Calu3 (cell line): ENCODE measurements at regions not wholly inside any gene's neighbourhood (a gene's known extent, or its start where the extent isn't known, plus 50 kb on each side); places are given as distances from the start of the nearest gene placed in this dataset.
A peak's percentile ranks its signal among the peaks of the same experiment; 100 is the strongest.
"Not testable (repeated sequence)": the region's sequence is repeated elsewhere in the genome, so short reads cannot be mapped to it uniquely, and the experiment has no call there.

ENCODE experiments used
- BruUV-seq: library from RNA; stranded (reverse); fragments of 400-500 nt; replicated peaks from 2 replicates; lab custom pipeline; 2021; lab: Mats Ljungman, UMichigan
- CTCF ChIA-PET: fragments of 300-600 bp; sonication (Branson Sonifier 250); formaldehyde crosslinking; loops from one replicate; lab custom pipeline; 2022; ENCODE audit warnings: antibody characterized with exemption; lab: Charles Lee
- DNase-seq: peaks from one replicate; pipeline ENCODE4 v3.0.0; 2022
- H3K27ac Mint-ChIP-seq: one replicate; pipeline ENCODE4 v1.8.0; 2022; ENCODE audit warnings: mixed read lengths; ENCODE audit not compliant: unreplicated experiment
- H3K27me3 Mint-ChIP-seq: one replicate; pipeline ENCODE4 v1.8.0; 2022; ENCODE audit warnings: mixed read lengths; ENCODE audit not compliant: unreplicated experiment
- H3K36me3 Mint-ChIP-seq: one replicate; pipeline ENCODE4 v1.8.0; 2022; ENCODE audit warnings: mild to moderate bottlenecking, moderate library complexity, mixed read lengths; ENCODE audit not compliant: insufficient read depth, unreplicated experiment
- H3K4me1 Mint-ChIP-seq: one replicate; pipeline ENCODE4 v1.8.0; 2022; ENCODE audit warnings: mild to moderate bottlenecking, low read depth, mixed read lengths; ENCODE audit not compliant: unreplicated experiment
- H3K4me3 Mint-ChIP-seq: one replicate; pipeline ENCODE4 v1.8.0; 2022; ENCODE audit warnings: mild to moderate bottlenecking, low read depth, moderate library complexity, mixed read lengths; ENCODE audit not compliant: unreplicated experiment
- H3K9me3 Mint-ChIP-seq: one replicate; pipeline ENCODE4 v1.8.0; 2022; ENCODE audit warnings: low read depth, mixed read lengths; ENCODE audit not compliant: unreplicated experiment
- intact Hi-C: fragments of 100-400 bp; cut with micrococcal nuclease; formaldehyde crosslinking; loops from one replicate; pipeline ENCODE4 v1.10.0; 2022; ENCODE audit not compliant: unreplicated experiment
- TF ChIP-seq, protein P1 (sequence below): fragments of 200-600 bp; IDR thresholded peaks from one replicate; pipeline ENCODE4 v1.8.0; 2022; ENCODE audit warnings: antibody characterized with exemption; ENCODE audit not compliant: unreplicated experiment

- peaks cover 31% of the 10 kb centered on the region for H3K4me1 Mint-ChIP-seq
- no TSS peak for BruUV-seq
- no peak overlapping the region for H3K27ac Mint-ChIP-seq
- no peaks in the 10 kb centered on the region for H3K27me3 Mint-ChIP-seq
- no peak overlapping the region for H3K4me3 Mint-ChIP-seq
- no peaks in the 10 kb centered on the region for H3K9me3 Mint-ChIP-seq
- DNase-seq, result no peak
- TF ChIP-seq, protein P1, sequence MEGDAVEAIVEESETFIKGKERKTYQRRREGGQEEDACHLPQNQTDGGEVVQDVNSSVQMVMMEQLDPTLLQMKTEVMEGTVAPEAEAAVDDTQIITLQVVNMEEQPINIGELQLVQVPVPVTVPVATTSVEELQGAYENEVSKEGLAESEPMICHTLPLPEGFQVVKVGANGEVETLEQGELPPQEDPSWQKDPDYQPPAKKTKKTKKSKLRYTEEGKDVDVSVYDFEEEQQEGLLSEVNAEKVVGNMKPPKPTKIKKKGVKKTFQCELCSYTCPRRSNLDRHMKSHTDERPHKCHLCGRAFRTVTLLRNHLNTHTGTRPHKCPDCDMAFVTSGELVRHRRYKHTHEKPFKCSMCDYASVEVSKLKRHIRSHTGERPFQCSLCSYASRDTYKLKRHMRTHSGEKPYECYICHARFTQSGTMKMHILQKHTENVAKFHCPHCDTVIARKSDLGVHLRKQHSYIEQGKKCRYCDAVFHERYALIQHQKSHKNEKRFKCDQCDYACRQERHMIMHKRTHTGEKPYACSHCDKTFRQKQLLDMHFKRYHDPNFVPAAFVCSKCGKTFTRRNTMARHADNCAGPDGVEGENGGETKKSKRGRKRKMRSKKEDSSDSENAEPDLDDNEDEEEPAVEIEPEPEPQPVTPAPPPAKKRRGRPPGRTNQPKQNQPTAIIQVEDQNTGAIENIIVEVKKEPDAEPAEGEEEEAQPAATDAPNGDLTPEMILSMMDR, result no peak
- H3K36me3 Mint-ChIP-seq, result peaks cover 20% of the 10 kb centered on the region
- intact Hi-C loops, result loop anchor here (10.0 kb wide), 1 partner anchor 133 kb away; no protein-coding TSS in a partner anchor
- CTCF ChIA-PET, result no interaction called here
These were observed 74.4 kb downstream of the LHX9 start for GRCh38 chr1:197991594-197991993.

DNA sequence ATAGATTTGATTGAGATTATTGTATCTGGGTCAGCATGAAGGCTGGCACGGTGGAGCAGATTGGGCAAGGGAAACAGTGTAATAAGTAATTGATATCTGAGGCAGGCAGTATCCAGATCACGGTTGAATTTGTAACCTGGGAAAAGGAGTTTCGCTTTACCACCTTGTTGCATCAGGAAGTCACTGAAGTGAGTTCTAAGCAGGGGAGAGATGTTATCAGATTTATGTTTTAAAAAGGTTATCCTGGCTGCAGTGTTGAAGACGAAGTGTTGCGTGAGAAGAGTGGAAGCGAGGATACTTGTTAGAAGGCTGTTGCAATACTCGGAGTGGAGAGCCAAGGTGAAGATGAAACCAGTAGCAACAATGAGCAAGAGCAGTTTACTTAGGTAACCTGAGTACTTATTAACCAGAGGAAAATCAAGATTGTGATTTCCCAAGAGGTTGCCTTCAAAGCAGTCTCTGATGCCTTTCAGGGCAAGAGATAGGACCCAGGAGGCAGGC lies 77.8 kb downstream of the LHX9 start:
- peak overlapping the region; percentile 94 for H3K27ac Mint-ChIP-seq
- intact Hi-C loops, result loop anchor here (1.0 to 10.0 kb wide), 5 partner anchors 37 to 160 kb away; partner anchors contain the start of gene LHX9
- CTCF ChIA-PET, result interaction anchor here (1.0 to 1.1 kb wide), 4 partner anchors 13 to 173 kb away, joined by 3 to 4 read pairs (median 3); no protein-coding TSS in a partner anchor

GRCh38 chr1:197995408-197996258 lies 78.5 kb downstream of the LHX9 start:
- Mint-ChIP-seq H3K4me1 (peaks cover 22% of the 10 kb centered on the region), H3K36me3 (peaks cover 25% of the 10 kb centered on the region), H3K4me3 (peak overlapping the region; percentile 63), H3K9me3 (peaks cover 6% of the 10 kb centered on the region), H3K27ac (peak overlapping the region; percentile 94), H3K27me3 (no peaks in the 10 kb centered on the region)
- intact Hi-C loops, result loop anchor here (1.0 to 10.0 kb wide), 4 partner anchors 40 to 160 kb away; partner anchors contain the start of gene LHX9
- BruUV-seq, result TSS peak; percentile 71
- CTCF ChIA-PET, result interaction anchor here (1.0 to 1.1 kb wide), 4 partner anchors 13 to 172 kb away, joined by 3 to 4 read pairs (median 3); no protein-coding TSS in a partner anchor
- TF ChIP-seq, protein P1, result no peak
- peak; percentile 48 for DNase-seq

More for the DNA sequence above, 77.8 kb downstream of the LHX9 start:
- Mint-ChIP-seq H3K27me3 (no peaks in the 10 kb centered on the region), H3K36me3 (peaks cover 25% of the 10 kb centered on the region), H3K4me1 (peaks cover 22% of the 10 kb centered on the region), H3K4me3 (peak overlapping the region; percentile 63), H3K9me3 (peaks cover 3% of the 10 kb centered on the region)
- TF ChIP-seq, protein P1, result no peak
- TSS peak; percentile 59 for BruUV-seq
- DNase-seq, result peak; percentile 78

DNA sequence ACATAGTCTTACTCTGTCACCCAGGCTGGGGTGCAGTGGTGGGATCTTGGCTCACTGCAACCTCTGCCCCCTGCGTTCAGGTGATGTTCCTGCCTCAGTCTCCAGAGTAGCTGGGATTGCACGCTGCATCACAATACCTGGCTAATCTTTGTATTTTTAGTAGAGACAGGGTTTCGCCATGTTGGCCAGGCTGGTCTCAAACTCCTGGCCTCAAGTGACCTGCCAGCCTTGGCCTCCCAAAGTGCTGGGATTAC lies 79.0 kb downstream of the LHX9 start:
- H3K27me3 Mint-ChIP-seq, H3K4me3 Mint-ChIP-seq, DNase-seq, BruUV-seq, H3K9me3 Mint-ChIP-seq: not testable (repeated sequence)
- intact Hi-C loops, result loop anchor here (5.0 to 10.0 kb wide), 2 partner anchors 79 to 129 kb away; partner anchors contain the start of gene LHX9
- CTCF ChIA-PET, result interaction anchor here (1.0 kb wide), 2 partner anchors 90 to 172 kb away, joined by 3 to 4 read pairs; no protein-coding TSS in a partner anchor
- Mint-ChIP-seq H3K4me1 (peaks cover 23% of the 10 kb centered on the region), H3K27ac (peak overlapping the region; percentile 94), H3K36me3 (peaks cover 25% of the 10 kb centered on the region)
